GM19240 (cell line): ENCODE measurements at regions not wholly inside any gene's neighbourhood (a gene's known extent, or its start where the extent isn't known, plus 50 kb on each side); places are given as distances from the start of the nearest gene placed in this dataset.
"Not testable (repeated sequence)": the region's sequence is repeated elsewhere in the genome, so short reads cannot be mapped to it uniquely, and the experiment has no call there.

Experiments
- DNase-seq: peaks from one replicate; pipeline ENCODE4 v3.0.0; 2011; ENCODE audit warnings: low spot score; ENCODE audit not compliant: insufficient read length

- no peak for DNase-seq
Measured at GRCh38 chr13:111491659-111492058, 171.2 kb downstream of the TEX29 start.

DNA sequence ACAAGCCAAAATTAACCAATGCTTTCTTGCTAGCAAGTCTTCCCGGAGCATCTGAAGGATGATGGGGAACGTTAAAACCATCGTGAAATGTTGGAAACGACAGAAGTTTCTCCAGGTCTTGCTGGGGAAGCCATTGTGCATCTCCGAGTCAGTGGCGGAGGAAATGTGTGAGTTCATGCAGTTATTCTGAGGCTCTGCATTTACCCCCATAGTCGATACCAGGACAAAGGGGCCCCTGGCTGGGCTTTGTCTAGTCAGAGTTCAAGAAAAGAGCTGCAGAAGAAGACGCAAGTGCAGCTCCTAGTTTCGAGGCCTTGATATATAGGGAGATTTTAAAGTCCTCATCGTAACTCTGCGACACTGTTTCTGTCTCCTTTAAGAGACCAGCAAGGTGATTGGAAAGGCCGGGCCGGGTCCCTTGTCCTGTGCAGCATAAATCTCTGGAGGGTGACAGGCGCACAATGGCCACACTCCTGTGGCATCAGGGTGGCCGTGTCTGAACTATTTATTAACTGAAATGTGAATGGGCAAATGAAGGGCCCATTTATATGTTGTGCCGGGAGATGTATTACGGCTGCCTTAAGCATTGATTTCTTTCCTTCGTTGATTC lies 172.0 kb downstream of the TEX29 start:
- DNase-seq = no peak

GRCh38 chr13:111492958-111493357 lies 172.5 kb downstream of the TEX29 start:
- DNase-seq = no peak

DNA sequence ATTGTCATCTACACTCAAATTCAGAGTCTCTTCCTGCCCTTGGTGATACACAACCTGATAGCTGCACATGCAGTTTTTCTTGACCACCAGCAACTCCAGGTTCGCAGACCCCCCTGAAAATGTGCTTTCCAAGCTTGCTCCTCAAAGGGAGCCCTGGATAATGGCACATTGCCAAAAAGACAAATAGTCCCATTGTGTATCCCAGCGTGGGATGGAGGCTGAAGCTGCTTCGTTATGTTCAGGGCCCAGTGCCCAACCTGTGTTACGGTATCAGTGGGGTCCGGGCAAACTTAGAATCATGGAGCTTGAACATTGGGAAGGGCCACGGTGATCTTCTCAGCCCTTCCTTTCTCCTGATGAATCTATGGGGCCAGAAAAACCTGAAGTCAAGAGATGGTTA lies 173.0 kb downstream of the TEX29 start:
- DNase-seq = no peak

DNA sequence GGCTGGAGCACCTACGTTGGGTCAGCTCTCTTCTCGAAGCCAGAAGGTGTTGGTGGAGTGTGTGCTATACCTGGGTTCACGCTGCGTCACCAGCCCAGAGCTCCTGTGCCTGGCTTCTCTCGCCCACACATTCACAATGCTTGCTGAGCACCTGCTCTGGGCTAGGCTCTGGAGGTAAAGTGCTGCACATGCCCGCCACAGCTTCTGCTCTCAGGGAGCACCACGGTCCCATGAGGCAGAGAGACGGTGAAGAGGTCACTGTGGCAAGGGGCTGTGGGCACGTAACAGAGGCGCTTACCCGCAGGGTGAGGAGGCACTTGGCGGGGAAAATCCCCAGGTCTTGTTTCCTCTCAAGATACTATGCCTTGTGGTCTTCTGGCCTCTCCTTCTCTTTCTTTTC lies 174.2 kb downstream of the TEX29 start:
- DNase-seq = no peak

- DNase-seq = not testable (repeated sequence)
Measured at GRCh38 chr13:111501596-111502535, 181.4 kb downstream of the TEX29 start.

GRCh38 chr13:111502957-111503356 lies 182.5 kb downstream of the TEX29 start:
- no peak for DNase-seq

DNA sequence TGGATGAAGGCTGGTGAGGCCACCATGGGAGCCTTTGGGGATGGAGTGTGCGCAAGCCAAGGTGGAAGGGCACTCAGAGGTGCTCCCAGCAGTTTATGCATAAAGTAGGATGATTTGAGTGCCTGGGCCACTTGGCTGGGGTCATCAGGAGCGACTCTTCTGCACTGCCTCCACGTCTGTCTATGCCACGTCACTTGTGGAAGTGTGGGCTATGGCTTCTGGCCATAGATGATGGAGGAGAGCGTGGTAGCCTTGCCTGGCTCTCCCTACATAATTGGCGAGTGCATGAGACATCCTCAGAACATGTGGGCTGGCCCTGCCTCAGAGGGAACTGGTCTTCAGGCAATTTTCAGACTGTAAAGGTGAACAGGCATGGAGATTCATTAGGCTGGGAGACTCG lies 182.9 kb downstream of the TEX29 start:
- no peak for DNase-seq

DNA sequence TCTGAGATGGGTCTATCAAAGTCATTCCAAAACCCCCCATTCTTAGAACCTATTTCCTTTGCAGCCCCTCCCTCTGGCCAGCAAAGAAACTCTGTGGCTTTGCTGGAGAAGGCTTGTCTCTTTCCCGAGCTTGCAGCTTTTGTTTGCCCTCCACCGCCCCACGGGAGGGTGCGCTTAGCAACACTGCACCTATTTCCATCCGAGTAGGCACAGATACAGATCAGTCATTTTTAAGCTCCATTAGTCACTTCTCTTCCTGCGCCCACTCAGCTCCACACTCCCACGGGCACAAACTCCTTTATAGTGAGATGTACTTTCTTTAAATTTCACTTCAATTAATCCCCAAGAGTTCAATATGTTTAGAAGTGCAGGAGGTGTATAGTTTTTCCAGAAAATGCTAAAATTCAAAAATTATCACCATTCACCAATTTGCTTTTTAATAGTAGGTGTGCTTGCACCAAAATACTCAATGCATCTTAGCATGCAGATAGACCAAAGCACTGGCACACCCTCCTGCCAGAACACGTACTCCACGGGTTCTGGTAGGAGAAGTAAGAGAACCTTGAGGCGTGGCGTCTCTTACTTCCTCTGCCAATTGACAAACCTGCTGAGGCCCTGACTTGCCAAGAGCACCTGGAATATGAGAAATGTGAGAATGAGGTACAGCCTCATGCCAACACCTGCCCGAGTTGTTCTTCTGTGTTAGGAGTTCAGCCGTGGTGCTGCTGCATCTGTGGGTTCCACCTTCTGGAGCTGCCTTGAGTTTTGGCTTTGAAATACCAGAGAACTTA lies 183.7 kb downstream of the TEX29 start:
- no peak for DNase-seq

GRCh38 chr13:111505175-111505777 lies 184.8 kb downstream of the TEX29 start:
- DNase-seq = no peak

- DNase-seq = no peak
Measured at GRCh38 chr13:111506125-111506524, 185.7 kb downstream of the TEX29 start.

DNA sequence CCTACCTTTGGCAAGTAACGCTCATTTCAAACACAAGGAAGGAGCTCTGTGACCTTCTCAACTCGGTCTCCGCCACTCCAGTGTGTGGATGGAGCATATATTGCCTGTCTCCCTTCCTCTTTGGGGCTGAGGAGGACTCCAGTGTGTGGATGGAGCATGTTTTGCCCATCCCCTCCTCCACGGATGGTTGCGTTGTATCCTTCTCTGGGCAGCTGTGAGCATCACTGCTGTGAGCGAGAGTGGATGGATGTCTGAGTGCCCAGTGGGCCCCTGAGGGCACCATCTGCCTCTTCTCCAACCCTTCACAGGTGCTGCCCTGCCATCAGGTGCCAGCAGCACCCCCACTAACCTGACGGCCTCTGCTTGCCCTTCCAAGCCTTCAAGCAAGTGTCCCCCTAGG lies 186.2 kb downstream of the TEX29 start:
- DNase-seq = no peak

- no peak for DNase-seq
Measured at GRCh38 chr13:111508164-111508870, 187.9 kb downstream of the TEX29 start.

DNA sequence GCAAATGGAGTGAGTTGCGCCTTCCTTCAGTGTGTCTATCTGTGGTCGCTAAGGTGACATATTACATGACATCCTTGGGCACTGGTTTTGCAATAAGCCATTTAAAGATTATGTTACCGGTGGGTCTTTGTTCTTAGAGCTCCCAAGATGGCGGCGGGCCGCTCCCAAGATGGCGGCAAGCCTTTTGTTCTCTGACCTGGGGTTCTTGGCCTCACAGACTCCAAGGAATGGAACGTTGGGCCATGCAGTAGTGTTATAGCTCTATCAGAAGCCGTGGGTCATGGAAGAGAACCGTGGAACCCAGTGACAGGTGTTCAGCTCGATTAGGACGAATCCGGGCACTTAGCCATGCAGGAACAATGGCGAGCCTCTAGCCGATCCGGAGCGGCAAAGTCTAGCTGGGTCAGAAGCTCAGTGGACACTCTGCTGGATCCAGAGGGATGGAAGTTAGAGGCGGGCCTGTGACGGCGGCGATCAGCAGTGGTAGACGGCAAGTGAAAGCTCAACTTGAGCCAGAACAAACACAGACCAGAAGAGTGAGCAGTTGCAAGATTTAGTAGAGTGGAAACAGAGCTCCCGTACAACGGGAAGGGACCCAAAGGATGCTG lies 188.6 kb downstream of the TEX29 start:
- DNase-seq = no peak

DNA sequence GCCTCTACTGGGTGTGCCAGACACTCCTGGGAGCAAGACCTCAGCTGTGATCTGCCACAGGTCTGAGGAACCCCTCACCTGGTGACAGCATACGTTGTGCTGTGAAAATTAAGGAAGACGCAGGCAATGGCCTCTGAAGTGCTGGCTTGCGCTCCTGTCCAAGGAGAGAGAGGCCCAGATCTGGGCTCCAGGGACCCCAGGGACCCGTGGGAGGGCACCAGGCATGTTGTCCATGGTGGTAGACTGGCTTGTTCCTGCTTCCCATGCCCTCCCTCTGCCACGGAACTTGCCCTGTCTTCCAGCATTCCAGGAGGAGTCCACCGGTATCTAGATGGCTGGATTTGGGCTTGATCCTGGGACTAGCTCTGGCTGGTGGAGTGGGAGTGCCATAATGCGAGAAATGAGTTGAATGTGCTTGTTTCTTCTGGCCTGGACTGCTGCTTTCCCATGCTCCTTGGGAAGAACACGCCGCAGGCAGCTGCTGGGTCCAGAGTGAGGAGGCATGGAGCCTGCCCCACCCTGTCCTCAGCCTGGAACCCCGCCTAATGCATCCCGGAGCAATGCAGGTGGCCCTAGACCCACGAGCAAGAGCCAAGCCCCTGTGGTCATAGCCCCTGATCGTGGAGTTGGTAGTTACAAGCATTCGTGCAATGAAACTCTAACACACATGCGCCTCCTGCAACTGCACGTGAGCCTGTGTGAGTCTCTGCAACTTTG lies 190.2 kb downstream of the TEX29 start:
- no peak for DNase-seq

GRCh38 chr13:111511219-111511732 lies 190.8 kb downstream of the TEX29 start:
- DNase-seq = no peak

DNA sequence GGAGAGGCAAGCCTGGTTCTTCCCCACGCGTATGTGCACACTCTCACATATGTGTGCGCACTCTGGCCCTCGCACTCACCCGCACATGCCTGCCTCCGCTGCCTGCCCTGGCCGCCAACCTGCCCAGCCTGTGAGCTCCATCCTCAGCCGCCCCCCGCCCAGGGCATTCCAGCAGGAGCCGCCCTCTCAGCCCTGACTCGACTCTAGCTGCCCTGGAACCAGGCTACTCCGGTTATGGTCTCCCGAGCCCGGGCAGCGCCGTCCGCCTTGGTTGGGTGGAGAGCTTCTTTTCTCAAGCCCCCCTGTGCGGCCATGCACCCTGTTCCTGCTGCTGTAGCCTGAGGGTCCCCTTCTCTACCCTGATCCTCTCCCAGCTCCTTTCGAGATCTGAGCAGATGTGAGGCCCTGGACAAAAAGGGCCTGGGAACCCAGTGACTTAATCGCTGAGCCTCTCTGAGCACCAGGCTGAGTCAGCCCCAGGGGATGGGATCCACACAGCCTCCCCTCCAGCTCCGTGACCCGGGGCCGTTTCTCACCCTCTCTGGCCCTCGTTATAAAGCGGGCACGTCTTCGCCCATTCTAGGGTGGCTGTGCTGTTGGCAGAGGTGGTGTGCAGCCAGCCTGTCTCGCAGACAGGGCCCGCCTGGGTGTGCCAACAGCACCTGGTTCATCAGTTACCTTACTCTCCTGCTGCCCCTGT lies 191.5 kb downstream of the TEX29 start:
- DNase-seq = no peak

DNA sequence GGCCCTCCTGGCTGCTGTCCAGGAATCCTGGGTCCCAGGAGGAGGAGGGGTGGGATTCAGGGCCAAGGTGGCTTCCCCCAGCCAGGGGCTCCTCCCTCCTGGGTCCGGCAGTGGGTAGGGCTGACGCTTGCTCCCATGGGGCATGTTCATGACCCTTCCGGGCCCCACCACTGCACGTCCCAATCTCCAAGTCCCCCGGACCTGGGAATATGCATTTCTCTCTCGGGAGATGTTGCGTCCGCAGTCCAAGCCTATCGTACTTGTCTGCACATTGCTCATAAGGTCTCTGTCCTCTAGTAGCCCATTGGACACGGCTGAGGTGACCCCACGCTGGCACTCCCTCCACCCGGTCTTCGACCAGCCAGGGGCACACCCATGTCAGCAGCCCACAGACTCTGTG lies 192.3 kb downstream of the TEX29 start:
- no peak for DNase-seq
